ENCODE measurements at regions not wholly inside any gene's neighbourhood (a gene's known extent, or its start where the extent isn't known, plus 50 kb on each side); places are given as distances from the start of the nearest gene placed in this dataset.

DNA sequence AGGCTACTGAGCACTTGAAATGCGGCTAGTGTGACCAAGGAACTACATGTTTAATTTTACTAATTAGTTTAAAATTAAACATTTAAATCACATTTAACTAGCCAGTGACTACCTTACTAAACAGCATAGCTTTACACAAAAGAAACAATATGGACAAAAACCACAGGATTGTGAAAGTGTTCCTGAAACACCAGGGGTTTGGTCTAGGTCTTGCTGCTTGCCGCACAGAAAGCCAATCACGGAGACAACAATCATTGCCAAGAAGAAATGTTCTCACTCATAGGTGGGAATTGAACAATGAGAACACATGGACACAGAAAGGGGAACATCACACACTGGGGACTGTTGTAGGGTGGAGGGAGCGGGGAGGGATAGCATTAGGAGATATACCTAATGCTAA, 309.5 kb downstream of the C11orf87 start:
- no peak overlapping the region for H3K27ac Mint-ChIP-seq
- DNase-seq (no peak), ATAC-seq (ENCODE audit: poor library complexity) (no peak)
- H3K9me3 Mint-ChIP-seq, result peaks cover 8% of the 10 kb centered on the region
- ChIA-PET CTCF (no interaction called here), POLR2A (no interaction called here)
- no peaks in the 10 kb centered on the region for H3K36me3 Mint-ChIP-seq (ENCODE audit: low read depth)
- no peaks in the 10 kb centered on the region for H3K27me3 ChIP-seq (ENCODE audit: control insufficient read depth in 1 of 2, insufficient read depth in 2 of 2, low read length in 2 of 2)
- TF ChIP-seq, protein P1, sequence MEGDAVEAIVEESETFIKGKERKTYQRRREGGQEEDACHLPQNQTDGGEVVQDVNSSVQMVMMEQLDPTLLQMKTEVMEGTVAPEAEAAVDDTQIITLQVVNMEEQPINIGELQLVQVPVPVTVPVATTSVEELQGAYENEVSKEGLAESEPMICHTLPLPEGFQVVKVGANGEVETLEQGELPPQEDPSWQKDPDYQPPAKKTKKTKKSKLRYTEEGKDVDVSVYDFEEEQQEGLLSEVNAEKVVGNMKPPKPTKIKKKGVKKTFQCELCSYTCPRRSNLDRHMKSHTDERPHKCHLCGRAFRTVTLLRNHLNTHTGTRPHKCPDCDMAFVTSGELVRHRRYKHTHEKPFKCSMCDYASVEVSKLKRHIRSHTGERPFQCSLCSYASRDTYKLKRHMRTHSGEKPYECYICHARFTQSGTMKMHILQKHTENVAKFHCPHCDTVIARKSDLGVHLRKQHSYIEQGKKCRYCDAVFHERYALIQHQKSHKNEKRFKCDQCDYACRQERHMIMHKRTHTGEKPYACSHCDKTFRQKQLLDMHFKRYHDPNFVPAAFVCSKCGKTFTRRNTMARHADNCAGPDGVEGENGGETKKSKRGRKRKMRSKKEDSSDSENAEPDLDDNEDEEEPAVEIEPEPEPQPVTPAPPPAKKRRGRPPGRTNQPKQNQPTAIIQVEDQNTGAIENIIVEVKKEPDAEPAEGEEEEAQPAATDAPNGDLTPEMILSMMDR (IDR thresholded peaks at IDR 0.05), result no peak
- no peaks in the 10 kb centered on the region for H3K4me1 ChIP-seq (ENCODE audit: insufficient read depth, low read length)
- intact Hi-C loops (cut with DNase I, micrococcal nuclease), result no loop called here
- H3K4me3 ChIP-seq (ENCODE audit: low read length), result no peak overlapping the region
- no peaks in the 10 kb centered on the region for H3K9me3 ChIP-seq (ENCODE audit: control insufficient read depth in 1 of 2, insufficient read depth in 1 of 2, low read length in 2 of 2)
- H3K36me3 ChIP-seq (ENCODE audit: insufficient read depth, low read length), result no peaks in the 10 kb centered on the region
- H3K27me3 Mint-ChIP-seq, result no peaks in the 10 kb centered on the region
- no peak overlapping the region for H3K27ac ChIP-seq (ENCODE audit: low read depth in 1 of 2, low read length in 2 of 2)
- H3K4me1 Mint-ChIP-seq (ENCODE audit: low read depth), result no peaks in the 10 kb centered on the region
- no peak overlapping the region for H3K4me3 Mint-ChIP-seq

DNA sequence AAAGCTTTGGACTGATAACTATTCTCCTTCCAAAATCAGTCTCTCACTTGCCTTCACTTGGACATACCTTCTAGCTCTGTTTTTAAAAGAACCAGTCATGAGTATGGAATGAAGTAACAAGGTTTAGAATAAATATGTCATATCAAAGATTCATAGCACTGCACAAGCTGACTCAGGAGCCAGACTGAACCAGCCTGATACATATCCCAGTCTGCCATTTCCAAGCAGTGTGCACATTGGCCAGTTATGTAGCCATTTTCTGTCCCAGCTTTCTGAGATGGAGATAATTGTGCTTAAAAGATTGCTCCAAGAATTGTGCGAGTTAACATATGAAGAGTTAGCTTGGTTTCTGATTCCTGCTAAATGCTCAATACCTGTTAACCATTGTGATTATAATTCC, 311.3 kb downstream of the C11orf87 start:
- Histone ChIP-seq H3K36me3 (ENCODE audit: insufficient read depth, low read length) (no peaks in the 10 kb centered on the region), H3K27ac (ENCODE audit: low read depth in 1 of 2, low read length in 2 of 2) (no peak overlapping the region), H3K4me1 (ENCODE audit: insufficient read depth, low read length) (no peaks in the 10 kb centered on the region), H3K4me3 (ENCODE audit: low read length) (no peak overlapping the region), H3K9me3 (ENCODE audit: control insufficient read depth in 1 of 2, insufficient read depth in 1 of 2, low read length in 2 of 2) (no peaks in the 10 kb centered on the region), H3K27me3 (ENCODE audit: control insufficient read depth in 1 of 2, insufficient read depth in 2 of 2, low read length in 2 of 2) (no peaks in the 10 kb centered on the region)
- H3K27ac Mint-ChIP-seq, result no peak overlapping the region
- TF ChIP-seq, protein P1 (IDR thresholded peaks at IDR 0.05), result no peak
- DNase-seq, result no peak
- no peaks in the 10 kb centered on the region for H3K36me3 Mint-ChIP-seq (ENCODE audit: low read depth)
- no peak overlapping the region for H3K4me3 Mint-ChIP-seq
- intact Hi-C loops (cut with DNase I, micrococcal nuclease), result no loop called here
- H3K4me1 Mint-ChIP-seq (ENCODE audit: low read depth), result no peaks in the 10 kb centered on the region
- ATAC-seq (ENCODE audit: poor library complexity), result no peak
- peaks cover 5% of the 10 kb centered on the region for H3K9me3 Mint-ChIP-seq
- ChIA-PET POLR2A (no interaction called here), CTCF (no interaction called here)
- H3K27me3 Mint-ChIP-seq, result no peaks in the 10 kb centered on the region

GRCh38 chr11:109734566-109734965, 312.6 kb downstream of the C11orf87 start:
- no peak for ATAC-seq (ENCODE audit: poor library complexity)
- H3K36me3 ChIP-seq (ENCODE audit: insufficient read depth, low read length), result no peaks in the 10 kb centered on the region
- ChIA-PET POLR2A (no interaction called here), CTCF (no interaction called here)
- H3K4me3 ChIP-seq (ENCODE audit: low read length), result no peak overlapping the region
- no peaks in the 10 kb centered on the region for H3K36me3 Mint-ChIP-seq (ENCODE audit: low read depth)
- H3K27me3 Mint-ChIP-seq, result no peaks in the 10 kb centered on the region
- no peak for DNase-seq
- no peak overlapping the region for H3K27ac ChIP-seq (ENCODE audit: low read depth in 1 of 2, low read length in 2 of 2)
- TF ChIP-seq, protein P1 (IDR thresholded peaks at IDR 0.05), result no peak
- H3K4me1 ChIP-seq (ENCODE audit: insufficient read depth, low read length), result no peaks in the 10 kb centered on the region
- no peaks in the 10 kb centered on the region for H3K27me3 ChIP-seq (ENCODE audit: control insufficient read depth in 1 of 2, insufficient read depth in 2 of 2, low read length in 2 of 2)
- intact Hi-C loops (cut with DNase I, micrococcal nuclease), result no loop called here
- H3K9me3 Mint-ChIP-seq, result peaks cover 2% of the 10 kb centered on the region
- no peak overlapping the region for H3K27ac Mint-ChIP-seq
- H3K9me3 ChIP-seq (ENCODE audit: control insufficient read depth in 1 of 2, insufficient read depth in 1 of 2, low read length in 2 of 2), result no peaks in the 10 kb centered on the region
- no peaks in the 10 kb centered on the region for H3K4me1 Mint-ChIP-seq (ENCODE audit: low read depth)
- H3K4me3 Mint-ChIP-seq, result no peak overlapping the region
